ENCODE measurements at regions not wholly inside any gene's neighbourhood (a gene's known extent, or its start where the extent isn't known, plus 50 kb on each side); places are given as distances from the start of the nearest gene placed in this dataset.
"Not testable (repeated sequence)": the region's sequence is repeated elsewhere in the genome, so short reads cannot be mapped to it uniquely, and the experiment has no call there.

DNA sequence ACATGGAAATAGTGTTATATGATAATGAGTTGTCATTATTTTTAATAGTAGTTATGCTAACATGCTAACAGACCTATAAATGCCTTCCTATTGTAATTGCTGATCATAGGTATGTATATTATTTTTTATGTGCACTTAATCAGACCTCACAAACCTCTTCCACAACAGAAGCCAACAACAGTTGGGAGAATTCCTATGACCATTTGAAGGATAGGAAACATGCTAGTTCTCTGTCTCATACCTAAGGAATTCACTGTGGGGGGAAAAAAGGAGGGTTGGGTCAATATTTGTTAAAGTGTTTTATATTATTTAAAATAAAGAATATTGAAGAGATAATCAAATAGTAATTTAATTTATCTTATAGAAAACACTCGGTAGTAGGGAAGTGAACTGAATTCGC lies 990.9 kb downstream of the EPHA7 start:
- Histone ChIP-seq H3K9ac (ENCODE audit: low read length) (no peak overlapping the region), H3K27ac (ENCODE audit: low read depth, low read length) (no peak overlapping the region), H3K4me1 (ENCODE audit: control insufficient read depth, insufficient read depth, low read length) (no peaks in the 10 kb centered on the region), H3K27me3 (ENCODE audit: control insufficient read depth, insufficient read depth, low read length) (no peaks in the 10 kb centered on the region), H3K36me3 (ENCODE audit: control insufficient read depth, insufficient read depth, low read length) (no peaks in the 10 kb centered on the region), H3K4me3 (ENCODE audit: low read length) (no peak overlapping the region)

- H3K27ac ChIP-seq (ENCODE audit: low read depth, low read length), result no peak overlapping the region
- H3K36me3 ChIP-seq (ENCODE audit: control insufficient read depth, insufficient read depth, low read length), result no peaks in the 10 kb centered on the region
- H3K27me3 ChIP-seq (ENCODE audit: control insufficient read depth, insufficient read depth, low read length), result no peaks in the 10 kb centered on the region
- H3K4me3 ChIP-seq (ENCODE audit: low read length), result no peak overlapping the region
- H3K4me1 ChIP-seq (ENCODE audit: control insufficient read depth, insufficient read depth, low read length), result no peaks in the 10 kb centered on the region
- no peak overlapping the region for H3K9ac ChIP-seq (ENCODE audit: low read length)
These were observed 991.9 kb downstream of the EPHA7 start for GRCh38 chr6:92427453-92427852.

- Histone ChIP-seq H3K4me3 (ENCODE audit: low read length) (no peak overlapping the region), H3K4me1 (ENCODE audit: control insufficient read depth, insufficient read depth, low read length) (no peaks in the 10 kb centered on the region), H3K27ac (ENCODE audit: low read depth, low read length) (no peak overlapping the region), H3K36me3 (ENCODE audit: control insufficient read depth, insufficient read depth, low read length) (no peaks in the 10 kb centered on the region), H3K9ac (ENCODE audit: low read length) (no peak overlapping the region), H3K27me3 (ENCODE audit: control insufficient read depth, insufficient read depth, low read length) (no peaks in the 10 kb centered on the region)
These were observed 1003.7 kb downstream of the EPHA7 start for GRCh38 chr6:92415656-92416055.

DNA sequence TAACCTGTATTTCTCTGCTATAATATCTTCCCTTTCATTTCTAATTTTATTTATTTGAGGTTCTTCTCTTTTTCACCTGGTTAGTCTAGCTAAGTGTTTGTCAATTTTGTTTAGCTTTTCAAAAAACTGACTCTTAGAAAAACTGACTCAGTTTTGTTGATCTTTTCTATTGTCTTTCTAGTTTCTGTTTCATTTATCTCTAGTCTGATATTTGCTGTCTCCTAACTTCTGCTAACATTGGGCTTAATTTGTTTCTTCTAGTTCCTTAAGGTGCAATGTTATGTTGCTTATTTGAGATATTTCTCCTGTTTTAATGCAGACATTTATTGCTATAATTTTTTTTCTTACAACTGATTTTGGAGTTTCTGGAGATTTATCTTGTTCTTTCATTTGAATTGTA lies 1011.0 kb downstream of the EPHA7 start:
- no peak overlapping the region for H3K4me3 ChIP-seq (ENCODE audit: low read length)
- H3K4me1 ChIP-seq (ENCODE audit: control insufficient read depth, insufficient read depth, low read length), result no peaks in the 10 kb centered on the region
- no peaks in the 10 kb centered on the region for H3K27me3 ChIP-seq (ENCODE audit: control insufficient read depth, insufficient read depth, low read length)
- no peaks in the 10 kb centered on the region for H3K36me3 ChIP-seq (ENCODE audit: control insufficient read depth, insufficient read depth, low read length)
- H3K27ac ChIP-seq (ENCODE audit: low read depth, low read length), result no peak overlapping the region
- no peak overlapping the region for H3K9ac ChIP-seq (ENCODE audit: low read length)

DNA sequence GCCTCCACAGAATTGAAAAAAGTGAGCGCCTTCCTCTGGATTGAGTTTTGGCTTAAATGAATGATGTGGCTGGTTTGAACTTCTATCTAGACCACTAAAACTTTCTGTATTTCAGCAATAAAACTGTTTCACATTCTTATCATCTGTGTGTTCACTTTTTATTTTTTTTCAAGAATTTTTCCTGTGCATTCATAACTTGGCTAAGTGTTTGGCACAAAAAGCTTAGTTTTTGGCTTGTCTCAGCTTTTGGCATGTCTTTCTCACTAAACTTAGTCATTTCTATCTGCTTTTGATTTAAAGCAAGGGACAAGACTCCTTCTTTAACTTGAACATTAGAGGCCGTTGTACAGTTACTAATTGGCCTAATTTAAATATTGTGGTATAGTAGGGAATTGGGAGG lies 1015.1 kb downstream of the EPHA7 start:
- H3K9ac ChIP-seq (ENCODE audit: low read length), result no peak overlapping the region
- H3K4me3 ChIP-seq (ENCODE audit: low read length), result no peak overlapping the region
- H3K27ac ChIP-seq (ENCODE audit: low read depth, low read length), result no peak overlapping the region
- no peaks in the 10 kb centered on the region for H3K27me3 ChIP-seq (ENCODE audit: control insufficient read depth, insufficient read depth, low read length)
- no peaks in the 10 kb centered on the region for H3K4me1 ChIP-seq (ENCODE audit: control insufficient read depth, insufficient read depth, low read length)
- H3K36me3 ChIP-seq (ENCODE audit: control insufficient read depth, insufficient read depth, low read length), result no peaks in the 10 kb centered on the region

DNA sequence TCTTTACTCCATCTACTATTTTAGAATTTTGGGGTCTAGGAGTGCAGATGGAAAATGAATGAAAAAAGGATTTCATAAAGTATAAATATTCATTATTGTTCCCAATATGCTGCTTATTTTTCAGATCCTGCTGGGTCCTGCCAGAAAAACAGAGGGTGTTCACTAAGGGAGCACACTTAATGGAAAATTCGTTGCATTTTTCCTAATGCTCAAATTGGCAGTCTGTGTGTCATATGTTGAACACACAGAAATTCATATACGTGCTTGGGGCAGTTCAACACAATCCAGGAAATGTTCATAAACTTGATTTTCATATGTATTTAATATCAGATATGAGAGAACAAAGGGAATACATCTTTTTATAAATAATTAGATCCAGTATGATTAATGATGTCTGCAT lies 1019.4 kb downstream of the EPHA7 start:
- Histone ChIP-seq H3K9ac (ENCODE audit: low read length) (no peak overlapping the region), H3K36me3 (ENCODE audit: control insufficient read depth, insufficient read depth, low read length) (no peaks in the 10 kb centered on the region)

DNA sequence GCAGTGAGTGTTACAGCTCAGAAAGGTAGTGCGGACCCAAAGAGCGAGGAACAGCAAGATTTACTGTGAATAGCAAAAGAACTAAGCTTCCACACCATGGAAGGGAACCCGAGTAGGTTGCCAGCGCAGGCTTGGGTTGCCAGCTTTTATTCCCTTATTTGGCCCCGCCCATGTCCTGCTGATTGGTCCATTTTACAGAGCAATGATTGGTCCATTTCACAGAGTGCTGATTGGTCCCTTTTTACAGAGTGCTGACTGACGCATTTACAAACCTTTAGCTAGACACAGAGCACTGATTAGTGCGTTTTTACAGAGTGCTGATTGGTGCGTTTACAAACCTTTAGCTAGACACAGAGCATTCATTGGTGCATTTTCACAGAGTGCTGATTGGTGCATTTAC lies 1030.7 kb downstream of the EPHA7 start:
- not testable (repeated sequence) for H3K9ac ChIP-seq (ENCODE audit: low read length); H3K36me3 ChIP-seq (ENCODE audit: control insufficient read depth, insufficient read depth, low read length); H3K4me3 ChIP-seq (ENCODE audit: low read length); H3K4me1 ChIP-seq (ENCODE audit: control insufficient read depth, insufficient read depth, low read length); H3K27ac ChIP-seq (ENCODE audit: low read depth, low read length); H3K27me3 ChIP-seq (ENCODE audit: control insufficient read depth, insufficient read depth, low read length)

More for the DNA sequence above, 1019.4 kb downstream of the EPHA7 start:
- no peak overlapping the region for H3K4me3 ChIP-seq (ENCODE audit: low read length)
- H3K4me1 ChIP-seq (ENCODE audit: control insufficient read depth, insufficient read depth, low read length), result no peaks in the 10 kb centered on the region
- H3K27me3 ChIP-seq (ENCODE audit: control insufficient read depth, insufficient read depth, low read length), result no peaks in the 10 kb centered on the region
- no peak overlapping the region for H3K27ac ChIP-seq (ENCODE audit: low read depth, low read length)

- peaks cover 7% of the 10 kb centered on the region for H3K4me1 ChIP-seq (ENCODE audit: control insufficient read depth, insufficient read depth, low read length)
- H3K36me3 ChIP-seq (ENCODE audit: control insufficient read depth, insufficient read depth, low read length), result no peaks in the 10 kb centered on the region
- H3K27me3 ChIP-seq (ENCODE audit: control insufficient read depth, insufficient read depth, low read length), result no peaks in the 10 kb centered on the region
- no peak overlapping the region for H3K27ac ChIP-seq (ENCODE audit: low read depth, low read length)
- H3K4me3 ChIP-seq (ENCODE audit: low read length), result no peak overlapping the region
- no peak overlapping the region for H3K9ac ChIP-seq (ENCODE audit: low read length)
These were observed 1038.4 kb downstream of the EPHA7 start for GRCh38 chr6:92380803-92381601.

GRCh38 chr6:92377137-92377536 lies 1042.2 kb downstream of the EPHA7 start:
- H3K4me3 ChIP-seq (ENCODE audit: low read length), result no peak overlapping the region
- peaks cover 7% of the 10 kb centered on the region for H3K4me1 ChIP-seq (ENCODE audit: control insufficient read depth, insufficient read depth, low read length)
- no peak overlapping the region for H3K27ac ChIP-seq (ENCODE audit: low read depth, low read length)
- no peaks in the 10 kb centered on the region for H3K27me3 ChIP-seq (ENCODE audit: control insufficient read depth, insufficient read depth, low read length)
- no peak overlapping the region for H3K9ac ChIP-seq (ENCODE audit: low read length)
- no peaks in the 10 kb centered on the region for H3K36me3 ChIP-seq (ENCODE audit: control insufficient read depth, insufficient read depth, low read length)

DNA sequence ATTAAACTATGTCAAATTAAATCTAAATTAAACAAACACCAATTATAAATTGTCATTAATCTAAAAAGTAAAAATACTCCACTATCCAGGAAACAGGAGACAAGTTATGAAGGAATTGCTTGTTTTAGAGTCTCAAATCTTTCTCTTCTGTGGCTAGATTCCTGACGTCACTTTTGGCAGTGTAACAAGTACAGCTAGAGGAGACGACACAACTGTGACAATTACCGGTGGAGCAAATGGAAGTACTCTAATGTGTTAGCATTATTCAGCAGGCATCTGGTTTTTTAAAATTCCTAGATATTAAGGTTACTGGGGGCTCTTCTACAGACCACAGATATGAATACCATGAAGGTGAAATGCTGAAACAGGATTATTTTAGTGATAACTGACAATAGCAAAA lies 1042.7 kb downstream of the EPHA7 start:
- H3K27me3 ChIP-seq (ENCODE audit: control insufficient read depth, insufficient read depth, low read length), result no peaks in the 10 kb centered on the region
- no peak overlapping the region for H3K9ac ChIP-seq (ENCODE audit: low read length)
- no peak overlapping the region for H3K27ac ChIP-seq (ENCODE audit: low read depth, low read length)
- no peak overlapping the region for H3K4me3 ChIP-seq (ENCODE audit: low read length)
- H3K36me3 ChIP-seq (ENCODE audit: control insufficient read depth, insufficient read depth, low read length), result no peaks in the 10 kb centered on the region
- peaks cover 7% of the 10 kb centered on the region for H3K4me1 ChIP-seq (ENCODE audit: control insufficient read depth, insufficient read depth, low read length)

DNA sequence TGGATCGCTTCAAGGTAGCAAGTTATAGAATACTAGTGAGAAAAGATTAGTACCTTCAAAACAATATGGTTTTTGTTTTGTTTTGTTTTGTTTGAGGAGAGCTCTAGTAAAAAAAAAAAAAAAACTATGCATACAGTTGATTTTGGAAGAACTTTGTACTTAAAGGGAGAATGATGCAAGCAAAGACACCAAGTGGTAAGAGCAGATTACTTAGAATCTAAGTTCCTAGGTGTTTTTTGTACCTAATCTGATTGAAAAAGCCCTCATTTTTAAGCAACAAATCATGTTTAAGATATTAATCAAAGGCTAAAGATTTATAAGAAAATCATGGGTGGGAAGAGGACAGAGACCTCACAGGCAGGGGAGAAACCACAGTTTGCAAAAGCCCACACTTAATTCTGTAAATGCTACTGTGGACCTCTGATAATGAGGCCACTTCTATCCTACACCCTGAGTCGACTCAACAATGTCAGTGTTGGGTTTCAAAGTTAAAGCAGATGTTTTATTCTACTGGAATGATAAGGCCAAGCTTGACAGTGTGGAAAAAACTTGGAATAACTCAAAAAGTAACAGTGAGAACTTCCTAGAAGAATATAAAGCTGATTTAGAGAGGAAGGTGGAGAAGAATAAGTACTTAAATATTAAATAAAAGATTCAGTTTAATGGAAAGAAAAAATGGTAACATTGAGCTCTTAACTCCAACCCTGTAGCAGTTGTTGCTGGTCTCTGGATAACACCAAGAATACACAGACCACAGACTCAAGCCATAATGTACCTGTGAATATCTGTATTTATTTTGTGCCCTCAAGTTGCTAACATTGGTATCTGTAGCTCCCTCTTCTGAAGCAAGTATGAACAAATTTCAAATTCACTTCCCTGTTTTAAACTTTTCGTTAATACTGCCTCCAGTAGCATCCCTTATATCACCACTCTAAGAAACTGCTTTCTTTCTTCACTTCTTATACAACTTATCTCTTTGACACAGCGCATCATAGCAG lies 1047.8 kb downstream of the EPHA7 start:
- no peaks in the 10 kb centered on the region for H3K27me3 ChIP-seq (ENCODE audit: control insufficient read depth, insufficient read depth, low read length)

DNA sequence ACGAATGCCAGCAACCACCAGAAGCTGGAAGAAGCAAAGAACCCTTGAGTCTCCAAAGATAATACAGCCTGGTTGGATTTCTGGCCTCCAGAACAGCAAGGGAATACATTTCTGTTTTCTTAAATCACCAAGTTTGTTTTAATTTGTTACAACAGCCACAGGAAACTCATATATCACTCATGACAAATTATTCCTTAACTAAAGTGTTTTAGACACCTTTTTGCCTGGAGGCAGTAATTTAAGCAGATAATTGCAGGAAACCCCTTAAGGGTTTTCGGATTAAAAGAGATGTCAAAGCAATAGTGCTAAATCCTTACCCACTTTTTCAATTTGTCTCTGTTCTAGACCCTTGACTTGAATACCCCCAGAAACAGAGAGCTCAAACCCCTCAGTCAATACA lies 1050.0 kb downstream of the EPHA7 start:
- H3K4me1 ChIP-seq (ENCODE audit: control insufficient read depth, insufficient read depth, low read length), result no peaks in the 10 kb centered on the region
- H3K36me3 ChIP-seq (ENCODE audit: control insufficient read depth, insufficient read depth, low read length), result no peaks in the 10 kb centered on the region
- H3K4me3 ChIP-seq (ENCODE audit: low read length), result no peak overlapping the region
- H3K27ac ChIP-seq (ENCODE audit: low read depth, low read length), result no peak overlapping the region
- H3K27me3 ChIP-seq (ENCODE audit: control insufficient read depth, insufficient read depth, low read length), result no peaks in the 10 kb centered on the region
- H3K9ac ChIP-seq (ENCODE audit: low read length), result no peak overlapping the region

More for the DNA sequence above, 1047.8 kb downstream of the EPHA7 start:
- no peaks in the 10 kb centered on the region for H3K4me1 ChIP-seq (ENCODE audit: control insufficient read depth, insufficient read depth, low read length)
- H3K27ac ChIP-seq (ENCODE audit: low read depth, low read length), result no peak overlapping the region
- no peaks in the 10 kb centered on the region for H3K36me3 ChIP-seq (ENCODE audit: control insufficient read depth, insufficient read depth, low read length)
- H3K9ac ChIP-seq (ENCODE audit: low read length), result no peak overlapping the region
- no peak overlapping the region for H3K4me3 ChIP-seq (ENCODE audit: low read length)

Data from rectal smooth muscle tissue (tissue), 1 donor.